ENCODE measurements at regions not wholly inside any gene's neighbourhood (a gene's known extent, or its start where the extent isn't known, plus 50 kb on each side); places are given as distances from the start of the nearest gene placed in this dataset.

DNA sequence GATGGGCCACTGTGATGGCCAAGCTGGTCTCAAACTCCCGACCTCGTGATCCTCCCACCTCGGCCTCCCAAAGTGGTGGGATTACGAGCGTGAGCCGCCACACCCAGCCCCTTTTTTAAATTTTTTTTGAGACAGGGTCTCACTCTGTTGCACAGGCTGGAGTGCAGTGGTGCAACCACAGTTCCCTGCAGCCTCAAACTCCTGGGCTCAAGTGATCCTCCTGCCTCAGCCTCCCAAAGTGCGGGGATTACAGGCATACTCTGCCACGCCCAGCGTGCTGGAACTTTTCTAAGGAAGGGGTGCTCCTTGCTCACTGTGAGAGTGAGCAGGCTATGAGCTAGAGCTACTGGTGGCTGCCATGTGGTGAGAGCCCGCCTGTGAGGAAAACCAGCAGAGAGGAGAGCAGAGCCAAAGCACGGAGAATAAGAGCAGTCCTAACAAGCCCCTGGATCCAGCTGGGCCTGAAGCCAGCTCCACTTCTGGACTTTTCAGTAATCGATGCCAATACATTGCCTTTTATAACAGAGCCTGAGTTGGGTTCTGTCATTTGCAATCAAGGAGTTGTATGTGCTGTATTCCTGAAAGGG, 75.5 kb upstream of the UNC5A start:
- no peak overlapping the region for H3K4me2 ChIP-seq (ENCODE audit: low read length)
- POLR2A ChIA-PET, result interaction anchor here (0.7 kb wide), 1 partner anchor 42 kb away, joined by 3 read pairs; no protein-coding TSS in a partner anchor
- no peaks in the 10 kb centered on the region for H4K20me1 ChIP-seq (ENCODE audit: insufficient read depth, low read length)
- no peak for DNase-seq (ENCODE audit: low spot score)
- H3K36me3 ChIP-seq (ENCODE audit: insufficient read depth, low read length), result no peaks in the 10 kb centered on the region
- no peak overlapping the region for H2AFZ ChIP-seq (ENCODE audit: low read length)
- H3K4me3 ChIP-seq (ENCODE audit: low read depth, low read length, poor library complexity, severe bottlenecking), result no peak overlapping the region
- H3K27ac ChIP-seq (ENCODE audit: low read depth, low read length, poor library complexity, severe bottlenecking), result no peak overlapping the region
- no peaks in the 10 kb centered on the region for H3K79me2 ChIP-seq (ENCODE audit: insufficient read depth, low read depth, low read length)
- intact Hi-C loops (cut with micrococcal nuclease; ENCODE audit: unreplicated experiment), result no loop called here
- TF ChIP-seq EZH2phosphoT487 (IDR thresholded peaks at IDR 0.05; ENCODE audit: borderline replicate concordance, low read depth, low read length), result no peak
- TF ChIP-seq, protein P1, sequence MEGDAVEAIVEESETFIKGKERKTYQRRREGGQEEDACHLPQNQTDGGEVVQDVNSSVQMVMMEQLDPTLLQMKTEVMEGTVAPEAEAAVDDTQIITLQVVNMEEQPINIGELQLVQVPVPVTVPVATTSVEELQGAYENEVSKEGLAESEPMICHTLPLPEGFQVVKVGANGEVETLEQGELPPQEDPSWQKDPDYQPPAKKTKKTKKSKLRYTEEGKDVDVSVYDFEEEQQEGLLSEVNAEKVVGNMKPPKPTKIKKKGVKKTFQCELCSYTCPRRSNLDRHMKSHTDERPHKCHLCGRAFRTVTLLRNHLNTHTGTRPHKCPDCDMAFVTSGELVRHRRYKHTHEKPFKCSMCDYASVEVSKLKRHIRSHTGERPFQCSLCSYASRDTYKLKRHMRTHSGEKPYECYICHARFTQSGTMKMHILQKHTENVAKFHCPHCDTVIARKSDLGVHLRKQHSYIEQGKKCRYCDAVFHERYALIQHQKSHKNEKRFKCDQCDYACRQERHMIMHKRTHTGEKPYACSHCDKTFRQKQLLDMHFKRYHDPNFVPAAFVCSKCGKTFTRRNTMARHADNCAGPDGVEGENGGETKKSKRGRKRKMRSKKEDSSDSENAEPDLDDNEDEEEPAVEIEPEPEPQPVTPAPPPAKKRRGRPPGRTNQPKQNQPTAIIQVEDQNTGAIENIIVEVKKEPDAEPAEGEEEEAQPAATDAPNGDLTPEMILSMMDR (conservative IDR thresholded peaks at IDR 0.05; ENCODE audit: low read length), result no peak
- no peaks in the 10 kb centered on the region for H3K9me3 ChIP-seq (ENCODE audit: low read length)
- CTCF ChIA-PET (ENCODE audit: unreplicated experiment), result no interaction called here
- no TSS peak for BruUV-seq (replicated peaks)
- H3K4me1 ChIP-seq (ENCODE audit: insufficient read depth, low read length, poor library complexity, severe bottlenecking), result no peaks in the 10 kb centered on the region
- H3K9me2 ChIP-seq (ENCODE audit: insufficient read depth, low read length), result no peaks in the 10 kb centered on the region

DNA sequence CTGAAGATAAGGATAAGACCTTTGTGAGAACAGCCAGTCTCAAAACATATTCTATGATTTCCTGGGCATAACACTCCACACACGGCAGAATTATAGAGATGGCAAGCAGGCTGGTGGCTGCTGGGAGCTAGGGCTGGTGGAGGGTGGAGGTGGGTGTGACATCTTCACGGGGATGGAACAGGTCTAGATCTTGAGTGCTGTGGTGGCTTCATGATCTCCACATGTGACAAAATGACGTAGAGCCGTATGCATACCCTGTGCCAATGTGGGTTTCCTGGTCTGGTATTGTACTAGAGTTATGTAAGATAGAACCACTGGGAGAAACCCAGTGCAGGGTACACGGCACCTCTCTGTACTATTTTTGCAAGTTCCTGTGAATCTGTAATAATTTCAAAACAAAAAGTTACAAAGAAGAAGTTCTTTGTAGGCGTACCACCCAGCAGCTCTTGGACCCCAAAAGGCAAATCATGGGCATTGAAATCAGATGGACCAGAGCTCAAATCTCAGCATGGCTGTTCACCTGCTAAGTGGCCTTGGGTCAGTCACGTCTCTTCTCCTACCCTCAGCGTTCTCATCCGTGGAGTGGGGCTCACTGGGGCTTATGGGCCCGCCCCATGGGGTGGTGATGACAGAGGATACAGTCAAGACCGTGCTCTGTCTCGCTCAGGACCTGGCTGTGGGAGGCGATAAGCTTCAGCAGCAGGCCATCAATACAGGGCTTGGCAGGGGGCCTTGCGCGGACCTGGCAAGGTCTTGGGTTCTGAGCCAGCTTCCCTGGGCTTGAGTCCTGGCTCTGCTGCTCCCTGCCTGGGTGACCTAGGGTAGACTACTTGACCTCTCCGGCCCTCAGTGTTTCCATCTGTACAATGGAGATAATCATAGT, 74.7 kb upstream of the UNC5A start:
- Histone ChIP-seq H3K79me2 (ENCODE audit: insufficient read depth, low read depth, low read length) (no peaks in the 10 kb centered on the region), H3K27ac (ENCODE audit: low read depth, low read length, poor library complexity, severe bottlenecking) (no peak overlapping the region), H4K20me1 (ENCODE audit: insufficient read depth, low read length) (no peaks in the 10 kb centered on the region), H3K4me2 (ENCODE audit: low read length) (no peak overlapping the region), H3K4me1 (ENCODE audit: insufficient read depth, low read length, poor library complexity, severe bottlenecking) (no peaks in the 10 kb centered on the region), H3K4me3 (ENCODE audit: low read depth, low read length, poor library complexity, severe bottlenecking) (no peak overlapping the region), H3K9me3 (ENCODE audit: low read length) (no peaks in the 10 kb centered on the region), H3K9me2 (ENCODE audit: insufficient read depth, low read length) (no peaks in the 10 kb centered on the region), H2AFZ (ENCODE audit: low read length) (no peak overlapping the region), H3K36me3 (ENCODE audit: insufficient read depth, low read length) (no peaks in the 10 kb centered on the region)
- DNase-seq (ENCODE audit: low spot score), result no peak
- no TSS peak for BruUV-seq (replicated peaks)
- POLR2A ChIA-PET, result interaction anchor here (0.9 kb wide), 1 partner anchor 103 kb away, joined by 4 read pairs; no protein-coding TSS in a partner anchor
- CTCF ChIA-PET (ENCODE audit: unreplicated experiment), result no interaction called here
- TF ChIP-seq, protein P1 (conservative IDR thresholded peaks at IDR 0.05; ENCODE audit: low read length), result no peak
- intact Hi-C loops (cut with micrococcal nuclease; ENCODE audit: unreplicated experiment), result no loop called here
